Upper lobe of left lung (tissue), 4 donors: ENCODE measurements at regions not wholly inside any gene's neighbourhood (a gene's known extent, or its start where the extent isn't known, plus 50 kb on each side); places are given as distances from the start of the nearest gene placed in this dataset.

Source experiments
- EP300 ChIP-seq, 4 donors: sonication (generic); formaldehyde crosslinking; IDR thresholded peaks; one replicate each; pipeline ENCODE4 v1.5.1; 2017; ENCODE audit warnings: antibody characterized with exemption in 4 of 4, control low read depth in 2 of 4
- POLR2A ChIP-seq, 4 donors: fragments of 450-650 bp; IDR thresholded peaks; one replicate each; pipeline ENCODE4 v1.5.1; 2016 to 2017; ENCODE audit warnings: antibody characterized with exemption in 4 of 4, mild to moderate bottlenecking in 2 of 4
- POLR2AphosphoS5 ChIP-seq, 2 donors: sonication (generic); formaldehyde crosslinking; IDR thresholded peaks; one replicate each; pipeline ENCODE4 v1.5.1; 2017; ENCODE audit warnings: antibody characterized with exemption in 2 of 2
- TF ChIP-seq, protein P1 (sequence below), 6 experiments: fragments of 450-650 bp in 4 of 6; fragments of 200-600 bp in 2 of 6; sonication (generic) in 2 of 6; IDR thresholded peaks; one replicate each; pipeline ENCODE4 v1.5.1; 2016 to 2019; ENCODE audit warnings: antibody characterized with exemption in 6 of 6

- TF ChIP-seq, protein P1, sequence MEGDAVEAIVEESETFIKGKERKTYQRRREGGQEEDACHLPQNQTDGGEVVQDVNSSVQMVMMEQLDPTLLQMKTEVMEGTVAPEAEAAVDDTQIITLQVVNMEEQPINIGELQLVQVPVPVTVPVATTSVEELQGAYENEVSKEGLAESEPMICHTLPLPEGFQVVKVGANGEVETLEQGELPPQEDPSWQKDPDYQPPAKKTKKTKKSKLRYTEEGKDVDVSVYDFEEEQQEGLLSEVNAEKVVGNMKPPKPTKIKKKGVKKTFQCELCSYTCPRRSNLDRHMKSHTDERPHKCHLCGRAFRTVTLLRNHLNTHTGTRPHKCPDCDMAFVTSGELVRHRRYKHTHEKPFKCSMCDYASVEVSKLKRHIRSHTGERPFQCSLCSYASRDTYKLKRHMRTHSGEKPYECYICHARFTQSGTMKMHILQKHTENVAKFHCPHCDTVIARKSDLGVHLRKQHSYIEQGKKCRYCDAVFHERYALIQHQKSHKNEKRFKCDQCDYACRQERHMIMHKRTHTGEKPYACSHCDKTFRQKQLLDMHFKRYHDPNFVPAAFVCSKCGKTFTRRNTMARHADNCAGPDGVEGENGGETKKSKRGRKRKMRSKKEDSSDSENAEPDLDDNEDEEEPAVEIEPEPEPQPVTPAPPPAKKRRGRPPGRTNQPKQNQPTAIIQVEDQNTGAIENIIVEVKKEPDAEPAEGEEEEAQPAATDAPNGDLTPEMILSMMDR (IDR thresholded peaks at IDR 0.05) = no peak
- TF ChIP-seq EP300 (IDR thresholded peaks at IDR 0.05) (peak in 1 of 4 donors; percentile 37), POLR2A (IDR thresholded peaks at IDR 0.05) (no peak), POLR2AphosphoS5 (IDR thresholded peaks at IDR 0.05) (no peak)
These were observed 84.6 kb downstream of the CH25H start for GRCh38 chr10:89122433-89123051.
